Hepatocyte (in vitro differentiated cells): ENCODE measurements at regions not wholly inside any gene's neighbourhood (a gene's known extent, or its start where the extent isn't known, plus 50 kb on each side); places are given as distances from the start of the nearest gene placed in this dataset.

ENCODE experiments used
- CTCF ChIP-seq: fragments of 200-600 bp; sonication (generic); IDR thresholded peaks from 2 replicates; pipeline ENCODE4 v1.5.1; 2016; ENCODE audit warnings: antibody characterized with exemption, mild to moderate bottlenecking; ENCODE audit not compliant: poor library complexity
- EZH2phosphoT487 ChIP-seq: fragments of 200-600 bp; sonication (generic); IDR thresholded peaks from one replicate; pipeline ENCODE4 v1.6.1; 2018; ENCODE audit warnings: antibody characterized with exemption, mild to moderate bottlenecking, low read depth, moderate library complexity; ENCODE audit not compliant: unreplicated experiment, severe bottlenecking

DNA sequence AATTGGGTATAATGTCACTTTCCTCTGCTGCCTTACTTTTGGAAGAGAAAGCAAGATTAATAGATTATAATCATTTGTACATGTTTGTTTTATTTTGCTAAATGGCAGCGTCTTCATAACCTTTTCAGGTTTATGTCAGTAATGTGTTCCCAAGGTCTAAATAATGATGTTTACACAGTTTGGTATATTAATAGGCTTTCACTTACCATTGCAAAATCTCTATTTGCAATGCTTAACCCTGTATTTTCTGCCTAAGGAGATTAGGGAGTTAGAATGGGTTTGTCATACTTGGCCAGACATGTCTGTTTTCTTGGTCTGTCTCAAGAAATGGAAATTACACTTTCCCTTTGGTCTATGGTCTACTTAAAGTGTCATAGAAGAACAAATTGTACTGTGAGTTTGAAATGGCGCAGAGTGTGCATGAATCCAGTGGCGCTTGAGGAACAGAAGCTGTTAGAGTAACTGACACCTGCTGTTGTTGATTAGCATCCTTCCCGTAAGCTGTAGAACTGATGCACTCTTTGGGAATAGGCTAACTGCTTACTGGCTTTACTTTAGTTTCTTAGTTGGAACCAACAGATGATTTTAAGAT is 261.1 kb downstream of the SAMD5 start:
- TF ChIP-seq CTCF (no peak), EZH2phosphoT487 (no peak)
